Endothelial cell of umbilical vein (primary cell): ENCODE measurements at regions not wholly inside any gene's neighbourhood (a gene's known extent, or its start where the extent isn't known, plus 50 kb on each side); places are given as distances from the start of the nearest gene placed in this dataset.

Experiments
- BruUV-seq: library from RNA; stranded (reverse); fragments of 400-500 nt; replicated peaks from 2 replicates; lab custom pipeline; 2021; lab: Mats Ljungman, UMichigan
- CTCF ChIA-PET: fragments of 300-600, 350-600 bp; sonication (Branson Sonifier 250); formaldehyde crosslinking; loops from one replicate; lab custom pipeline; 2021; ENCODE audit warnings: antibody characterized with exemption, inconsistent platforms; lab: Charles Lee
- POLR2A ChIA-PET: fragments of 300-600, 350-600 bp; sonication (Branson Sonifier 250); formaldehyde crosslinking; loops from one replicate; lab custom pipeline; 2021; ENCODE audit warnings: antibody characterized with exemption, inconsistent platforms; lab: Charles Lee
- DNase-seq: peaks from one replicate; pipeline ENCODE4 v3.0.0-alpha.2; 2011; ENCODE audit warnings: low read depth, low spot score
- FAIRE-seq: peaks from 2 replicates; lab custom pipeline; 2011; peaks lifted over from hg19 to GRCh38; lab: Jason Lieb, UNC
- H2AFZ ChIP-seq: 2 replicates; pipeline ENCODE4 v1.6.0; 2012; ENCODE audit warnings: low read depth, low read length, control low read depth, inconsistent platforms
- H3K27ac ChIP-seq: 2 replicates; pipeline ENCODE4 v1.5.1; 2011; ENCODE audit warnings: low read depth, mild to moderate bottlenecking, control low read depth, low read length, moderate library complexity; ENCODE audit not compliant: insufficient read depth
- H3K27me3 ChIP-seq, 2 experiments: 2 replicates each; pipeline versions ENCODE4 v1.6.0 to v1.6.1; 2011; ENCODE audit warnings: low read length in 2 of 2, mixed read lengths in 1 of 2; ENCODE audit not compliant: control insufficient read depth in 2 of 2, insufficient read depth in 2 of 2
- H3K36me3 ChIP-seq, 2 experiments: 2 replicates in 1 of 2; 3 replicates in 1 of 2; pipeline ENCODE4 v1.5.1; 2011; ENCODE audit warnings: low read length in 2 of 2, mild to moderate bottlenecking in 1 of 2, moderate library complexity in 1 of 2; ENCODE audit not compliant: control insufficient read depth in 2 of 2, insufficient read depth in 2 of 2; ENCODE audit errors: extremely low read depth in 1 of 2
- H3K4me1 ChIP-seq: 3 replicates; pipeline ENCODE4 v1.5.1; 2011; ENCODE audit warnings: mild to moderate bottlenecking, low read length; ENCODE audit not compliant: control insufficient read depth, insufficient read depth; ENCODE audit errors: extremely low read depth
- H3K4me2 ChIP-seq: 2 replicates; pipeline ENCODE4 v1.6.1; 2011; ENCODE audit warnings: low read length, control low read depth, mixed read lengths; ENCODE audit not compliant: insufficient read depth
- H3K4me3 ChIP-seq, 3 experiments: fragments of 200-600 bp in 1 of 3; sonication (generic), shearing (Covaris generic) in 1 of 3; replicated peaks in 1 of 3; 2 replicates each; pipeline ENCODE4 v1.5.1; 2011 to 2016; ENCODE audit warnings: control low read depth in 3 of 3, low read length in 3 of 3, mild to moderate bottlenecking in 2 of 3, inconsistent platforms in 1 of 3, low read depth in 1 of 3, moderate library complexity in 1 of 3; ENCODE audit not compliant: insufficient read depth in 1 of 3
- H3K79me2 ChIP-seq: 2 replicates; pipeline ENCODE4 v1.6.0; 2012; ENCODE audit warnings: low read length, inconsistent platforms; ENCODE audit not compliant: control insufficient read depth, insufficient read depth
- H3K9ac ChIP-seq: replicated peaks from 2 replicates; pipeline ENCODE3; 2011; ENCODE audit warnings: low read length, control low read depth; ENCODE audit not compliant: insufficient read depth; ENCODE audit errors: extremely low read depth
- H3K9me1 ChIP-seq: replicated peaks from 3 replicates; pipeline ENCODE4 v1.6.0; 2011; ENCODE audit warnings: mild to moderate bottlenecking, low read length; ENCODE audit not compliant: control insufficient read depth, insufficient read depth; ENCODE audit errors: extremely low read depth
- H3K9me3 ChIP-seq: replicated peaks from 2 replicates; pipeline ENCODE4 v1.5.1; 2012; ENCODE audit warnings: low read length, inconsistent platforms; ENCODE audit not compliant: control insufficient read depth, insufficient read depth
- H4K20me1 ChIP-seq: replicated peaks from 2 replicates; pipeline ENCODE3; 2011; ENCODE audit warnings: mild to moderate bottlenecking, low read length; ENCODE audit not compliant: control insufficient read depth, insufficient read depth; ENCODE audit errors: extremely low read depth
- EZH2 ChIP-seq: IDR thresholded peaks from 2 replicates; pipeline ENCODE4 v1.6.1; 2012; ENCODE audit warnings: borderline replicate concordance, low read depth, mild to moderate bottlenecking, moderate library complexity, low read length, inconsistent platforms; ENCODE audit not compliant: severe bottlenecking
- FOS ChIP-seq: IDR thresholded peaks from 2 replicates; pipeline ENCODE4 v1.6.1; 2011; ENCODE audit warnings: mild to moderate bottlenecking, low read length, moderate library complexity, borderline replicate concordance; ENCODE audit not compliant: insufficient read depth
- GATA2 ChIP-seq: IDR thresholded peaks from 2 replicates; pipeline ENCODE4 v1.7.0; 2011; ENCODE audit warnings: low read depth, mild to moderate bottlenecking, moderate library complexity, mixed read lengths, low read length; ENCODE audit not compliant: insufficient read length, insufficient read depth
- JUN ChIP-seq: IDR thresholded peaks from 2 replicates; pipeline ENCODE4 v1.6.1; 2011; ENCODE audit warnings: borderline replicate concordance, low read depth; ENCODE audit not compliant: insufficient read length, insufficient read depth
- MYC ChIP-seq: IDR thresholded peaks from one replicate; pipeline ENCODE4 v1.6.1; 2011; ENCODE audit warnings: mild to moderate bottlenecking, low read depth, low read length
- POLR2A ChIP-seq: IDR thresholded peaks from 2 replicates; pipeline ENCODE4 v1.6.1; 2012; ENCODE audit warnings: low read depth, mild to moderate bottlenecking, control low read depth, low read length
- POLR2AphosphoS5 ChIP-seq: IDR thresholded peaks from 2 replicates; pipeline ENCODE4 v1.6.1; 2012; ENCODE audit warnings: low read depth, mild to moderate bottlenecking, control low read depth, low read length, moderate library complexity; ENCODE audit not compliant: insufficient read depth
- dilution Hi-C: fragments of 300-500 bp; cut with MboI; formaldehyde crosslinking; loops from one replicate; pipeline ENCODE4 v1.15.0; 2019; ENCODE audit warnings: low sequenced_read_pairs; ENCODE audit not compliant: extremely low pct_ligation_motif_present
- intact Hi-C: fragments of 100-400 bp; cut with micrococcal nuclease; formaldehyde crosslinking; loops from one replicate; pipeline ENCODE4 v1.10.0; 2022
- TF ChIP-seq, protein P1 (sequence below): IDR thresholded peaks from 2 replicates; pipeline ENCODE4 v1.6.1; 2011; ENCODE audit not compliant: insufficient read depth, insufficient read length
- TF ChIP-seq, protein P2 (sequence below), 2 donors: IDR thresholded peaks; 1 replicate in 1 of 2; 2 replicates in 1 of 2; pipeline ENCODE4 v1.5.1; 2011; ENCODE audit warnings: low read length in 2 of 2, mild to moderate bottlenecking in 2 of 2, moderate library complexity in 2 of 2, control low read depth in 1 of 2, inconsistent platforms in 1 of 2, low read depth in 1 of 2; ENCODE audit not compliant: insufficient read depth in 1 of 2; ENCODE audit errors: extremely low read depth in 1 of 2

DNA sequence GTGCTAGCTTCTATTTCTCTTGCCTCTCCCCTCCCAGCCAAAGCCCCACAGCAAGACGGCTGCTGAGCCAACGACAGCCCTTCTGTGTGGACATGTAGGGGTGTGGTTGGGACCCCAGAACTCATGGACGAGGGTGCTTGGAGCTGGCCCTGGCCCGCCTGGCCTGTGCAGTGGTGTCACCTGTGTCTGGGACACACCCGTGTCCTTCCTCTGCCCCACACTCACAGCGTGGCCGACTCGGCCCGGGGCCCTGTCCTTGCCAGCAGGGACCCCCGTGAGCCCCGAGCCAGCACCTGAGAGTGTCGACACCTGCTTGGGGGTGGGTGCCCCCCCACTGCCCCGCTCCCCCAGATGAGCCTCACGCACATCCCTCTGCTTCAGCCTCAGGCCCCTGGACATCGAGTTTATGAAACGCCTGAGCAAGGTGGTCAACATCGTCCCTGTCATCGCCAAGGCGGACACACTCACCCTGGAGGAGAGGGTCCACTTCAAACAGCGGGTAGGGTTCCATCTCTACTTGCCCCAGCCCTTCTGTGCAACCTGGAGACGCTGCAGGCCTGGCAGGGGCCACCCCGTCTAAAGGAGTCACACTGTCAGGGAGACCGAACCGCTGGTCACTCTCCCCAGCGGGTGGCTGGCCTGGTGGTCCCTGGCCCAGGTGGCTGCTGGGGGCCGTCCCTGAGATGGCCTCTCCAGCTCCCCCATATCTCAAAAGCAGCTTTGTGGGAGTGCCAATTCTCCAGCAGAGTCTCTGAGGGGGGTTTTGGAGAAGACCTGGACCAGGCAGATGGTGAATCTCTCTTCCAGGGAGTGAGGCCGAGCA lies 349.8 kb downstream of the SEC14L1 start:
- DNase-seq = no peak
- Histone ChIP-seq H3K9me1 (no peaks in the 10 kb centered on the region), H3K36me3 (peaks cover 2 to 4% of the 10 kb centered on the region in 2 experiments), H2AFZ (no peak overlapping the region), H3K4me1 (peaks cover 3% of the 10 kb centered on the region), H3K4me3 (no peak overlapping the region), H3K79me2 (no peaks in the 10 kb centered on the region), H4K20me1 (no peaks in the 10 kb centered on the region), H3K9me3 (no peaks in the 10 kb centered on the region), H3K27ac (no peak overlapping the region), H3K9ac (no peak overlapping the region), H3K27me3 (no peaks in the 10 kb centered on the region), H3K4me2 (no peak overlapping the region)
- ChIA-PET CTCF (interaction anchor here (1.0 to 1.8 kb wide), 3 partner anchors 60 to 159 kb away, joined by 3 to 8 read pairs (median 6); no protein-coding TSS in a partner anchor), POLR2A (no interaction called here)
- dilution Hi-C loops = no loop called here
- TF ChIP-seq, protein P1, sequence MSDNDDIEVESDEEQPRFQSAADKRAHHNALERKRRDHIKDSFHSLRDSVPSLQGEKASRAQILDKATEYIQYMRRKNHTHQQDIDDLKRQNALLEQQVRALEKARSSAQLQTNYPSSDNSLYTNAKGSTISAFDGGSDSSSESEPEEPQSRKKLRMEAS = no peak
- TF ChIP-seq JUN (no peak), POLR2A (no peak), GATA2 (no peak), FOS (no peak), POLR2AphosphoS5 (no peak), EZH2 (no peak), MYC (no peak)
- TF ChIP-seq, protein P2, sequence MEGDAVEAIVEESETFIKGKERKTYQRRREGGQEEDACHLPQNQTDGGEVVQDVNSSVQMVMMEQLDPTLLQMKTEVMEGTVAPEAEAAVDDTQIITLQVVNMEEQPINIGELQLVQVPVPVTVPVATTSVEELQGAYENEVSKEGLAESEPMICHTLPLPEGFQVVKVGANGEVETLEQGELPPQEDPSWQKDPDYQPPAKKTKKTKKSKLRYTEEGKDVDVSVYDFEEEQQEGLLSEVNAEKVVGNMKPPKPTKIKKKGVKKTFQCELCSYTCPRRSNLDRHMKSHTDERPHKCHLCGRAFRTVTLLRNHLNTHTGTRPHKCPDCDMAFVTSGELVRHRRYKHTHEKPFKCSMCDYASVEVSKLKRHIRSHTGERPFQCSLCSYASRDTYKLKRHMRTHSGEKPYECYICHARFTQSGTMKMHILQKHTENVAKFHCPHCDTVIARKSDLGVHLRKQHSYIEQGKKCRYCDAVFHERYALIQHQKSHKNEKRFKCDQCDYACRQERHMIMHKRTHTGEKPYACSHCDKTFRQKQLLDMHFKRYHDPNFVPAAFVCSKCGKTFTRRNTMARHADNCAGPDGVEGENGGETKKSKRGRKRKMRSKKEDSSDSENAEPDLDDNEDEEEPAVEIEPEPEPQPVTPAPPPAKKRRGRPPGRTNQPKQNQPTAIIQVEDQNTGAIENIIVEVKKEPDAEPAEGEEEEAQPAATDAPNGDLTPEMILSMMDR (IDR thresholded peaks at IDR 0.05; ENCODE audit: extremely low read depth in 1 of 2, insufficient read depth in 1 of 2, low read depth in 1 of 2, low read length in 2 of 2) = no peak
- intact Hi-C loops = loop anchor here (1.0 kb wide), 1 partner anchor 38 kb away; no protein-coding TSS in a partner anchor
- BruUV-seq = no TSS peak
- FAIRE-seq = no peak
